Testis (tissue), 2 donors: ENCODE measurements at regions not wholly inside any gene's neighbourhood (a gene's known extent, or its start where the extent isn't known, plus 50 kb on each side); places are given as distances from the start of the nearest gene placed in this dataset.
"Not testable (repeated sequence)": the region's sequence is repeated elsewhere in the genome, so short reads cannot be mapped to it uniquely, and the experiment has no call there.

Source experiments
- DNase-seq: peaks from one replicate; pipeline ENCODE4 v3.0.0-alpha.2; 2019
- H3K27ac ChIP-seq, 2 donors: fragments of 200-600 bp; sonication (generic); one replicate each; pipeline ENCODE4 v1.5.1; 2019
- H3K27me3 ChIP-seq: fragments of 200-600 bp; sonication (generic); one replicate; pipeline ENCODE4 v1.5.1; 2019
- H3K36me3 ChIP-seq: fragments of 200-600 bp; sonication (generic); one replicate; pipeline ENCODE4 v1.5.1; 2017; ENCODE audit warnings: low read depth; ENCODE audit errors: missing control alignments
- H3K4me1 ChIP-seq: fragments of 200-600 bp; sonication (generic); one replicate; pipeline ENCODE4 v1.5.1; 2019
- H3K4me3 ChIP-seq, 2 donors: fragments of 200-600 bp; sonication (generic); one replicate each; pipeline ENCODE4 v1.5.1; 2017 to 2019
- H3K9me3 ChIP-seq: fragments of 200-600 bp; sonication (generic); one replicate; pipeline ENCODE4 v1.5.1; 2017
- CTCF ChIP-seq, 3 experiments: fragments of 450-650 bp in 2 of 3; fragments of 200-600 bp in 1 of 3; sonication (generic) in 1 of 3; IDR thresholded peaks; one replicate each; pipeline ENCODE4 v1.5.1; 2016 to 2019; ENCODE audit warnings: antibody characterized with exemption in 3 of 3, mild to moderate bottlenecking in 2 of 3, moderate library complexity in 1 of 3
- POLR2A ChIP-seq: fragments of 450-650 bp; IDR thresholded peaks from one replicate; pipeline ENCODE4 v1.6.1; 2017; ENCODE audit warnings: antibody characterized with exemption, mild to moderate bottlenecking, moderate library complexity
- WGBS, 2 donors: methylation state at CpG; one replicate each; pipeline ENCODE4 v1.1.5; 2018; 5-methylcytosine and 5-hydroxymethylcytosine counted together
- intact Hi-C: fragments of 100-400 bp; cut with DNase I; formaldehyde crosslinking; loops from one replicate; pipeline ENCODE4 v1.15.1; 2023; ENCODE audit warnings: low total_unique reads

DNA sequence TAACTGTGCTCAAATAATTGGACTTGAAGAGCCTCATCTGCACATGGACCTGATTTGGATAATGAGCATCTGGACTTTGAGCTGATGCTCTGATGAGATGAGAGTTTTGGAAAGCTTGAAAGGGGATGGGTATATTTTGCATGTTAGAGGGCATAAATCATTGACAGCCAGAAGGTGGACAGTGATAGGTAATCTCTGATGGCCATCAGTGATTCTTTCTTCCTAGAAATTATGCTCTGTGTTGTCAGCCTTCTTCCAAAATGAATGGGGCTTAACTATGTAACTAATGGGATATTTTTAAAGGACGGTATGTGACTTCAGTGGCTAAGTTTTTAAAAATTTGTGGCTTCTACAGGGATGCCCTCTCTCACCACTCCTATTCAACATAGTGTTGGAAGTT is 334.0 kb downstream of the PTTG2 start:
- Histone ChIP-seq H3K4me1 (no peaks in the 10 kb centered on the region), H3K36me3 (no peaks in the 10 kb centered on the region), H3K27ac (no peak overlapping the region), H3K9me3 (no peaks in the 10 kb centered on the region), H3K4me3 (no peak overlapping the region), H3K27me3 (no peaks in the 10 kb centered on the region)
- no peak for DNase-seq
- WGBS, 2 donors: 90 to 97% methylated on average over 1 of the region's 1 CpG
- intact Hi-C loops: no loop called here
- TF ChIP-seq CTCF (IDR thresholded peaks at IDR 0.05): no peak
- no peak for TF ChIP-seq POLR2A

GRCh38 chr4:38297061-38297460 is 336.9 kb downstream of the PTTG2 start:
- H3K9me3 ChIP-seq: no peaks in the 10 kb centered on the region
- H3K27me3 ChIP-seq: no peaks in the 10 kb centered on the region
- DNase-seq: no peak
- no peak for TF ChIP-seq CTCF (IDR thresholded peaks at IDR 0.05)
- no peak for TF ChIP-seq POLR2A
- H3K4me3 ChIP-seq: no peak overlapping the region
- 93 to 94% methylated on average over 3 of the region's 3 CpGs for WGBS, 2 donors
- no peaks in the 10 kb centered on the region for H3K4me1 ChIP-seq
- H3K27ac ChIP-seq: no peak overlapping the region
- H3K36me3 ChIP-seq: no peaks in the 10 kb centered on the region
- intact Hi-C loops: no loop called here

DNA sequence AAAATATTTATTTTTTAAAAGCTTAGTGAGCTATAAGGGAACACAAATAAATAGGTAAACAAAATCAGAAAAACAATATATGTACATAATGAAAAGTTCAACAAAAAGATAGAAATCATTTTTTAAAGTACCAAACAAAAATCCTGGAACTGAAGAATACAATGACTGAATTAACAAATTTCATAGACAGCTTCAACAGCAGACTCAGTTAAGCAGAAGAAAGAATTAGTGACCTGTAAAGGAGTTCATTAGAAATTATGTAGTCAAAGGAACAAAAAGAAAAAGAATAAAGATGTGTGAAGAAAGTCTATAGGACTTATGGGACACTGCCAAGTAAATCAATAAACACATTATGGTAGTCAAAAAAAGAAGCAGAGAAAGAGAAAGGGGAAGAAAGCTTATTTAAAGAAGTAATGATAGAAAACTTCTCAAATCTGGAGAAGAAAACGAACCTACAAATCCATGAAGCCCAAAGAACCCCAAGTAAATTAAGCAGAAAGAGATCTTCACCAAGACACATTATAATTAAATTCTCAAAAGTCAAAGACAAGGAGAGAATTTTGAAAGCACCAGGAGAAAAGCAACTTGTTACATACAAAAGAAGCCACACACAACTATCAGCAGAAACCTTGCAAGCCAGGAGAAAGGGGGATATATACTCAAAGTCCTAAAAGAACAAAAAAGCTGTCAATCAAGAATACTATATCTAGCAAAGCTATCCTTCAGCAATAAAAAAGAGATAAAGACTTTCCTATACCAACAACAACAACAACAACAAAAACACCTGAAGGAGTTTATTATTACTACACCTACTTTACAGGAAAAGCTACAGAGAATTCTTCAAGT is 338.9 kb downstream of the PTTG2 start:
- Histone ChIP-seq H3K9me3 (no peaks in the 10 kb centered on the region), H3K4me3 (no peak overlapping the region), H3K4me1 (no peaks in the 10 kb centered on the region), H3K36me3 (no peaks in the 10 kb centered on the region), H3K27me3 (no peaks in the 10 kb centered on the region), H3K27ac (no peak overlapping the region)
- WGBS, 2 donors: 75 to 81% methylated on average over 1 of the region's 1 CpG
- intact Hi-C loops: no loop called here
- DNase-seq: no peak
- no peak for TF ChIP-seq CTCF (IDR thresholded peaks at IDR 0.05)

DNA sequence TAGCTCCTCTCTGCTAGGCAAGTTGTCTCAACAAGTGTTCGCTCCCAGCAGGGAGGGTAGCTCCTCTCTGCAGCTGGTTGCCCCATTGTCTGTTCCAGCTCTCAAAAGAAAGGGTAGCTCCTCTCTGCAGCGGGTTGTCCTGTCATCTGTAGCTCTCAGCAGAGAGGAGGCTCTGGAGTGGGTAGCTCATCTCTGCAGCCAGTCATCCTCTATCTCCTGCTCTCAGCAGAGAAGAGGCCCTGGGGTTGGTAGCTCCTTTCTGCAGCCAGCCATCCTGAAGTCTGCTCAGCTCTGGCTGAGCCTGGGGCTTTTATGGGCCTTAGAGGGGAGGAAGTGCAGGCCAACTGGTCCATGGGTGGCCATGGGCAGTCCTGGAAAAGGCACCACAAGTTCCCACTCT is 342.7 kb downstream of the PTTG2 start:
- no peaks in the 10 kb centered on the region for H3K9me3 ChIP-seq
- DNase-seq: no peak
- no peak overlapping the region for H3K27ac ChIP-seq
- WGBS, 2 donors: 86 to 94% methylated on average over 2 of the region's 2 CpGs
- H3K4me1 ChIP-seq: no peaks in the 10 kb centered on the region
- no peak for TF ChIP-seq POLR2A
- no peak for TF ChIP-seq CTCF (IDR thresholded peaks at IDR 0.05)
- H3K27me3 ChIP-seq: no peaks in the 10 kb centered on the region
- intact Hi-C loops: no loop called here
- no peaks in the 10 kb centered on the region for H3K36me3 ChIP-seq
- H3K4me3 ChIP-seq: no peak overlapping the region

GRCh38 chr4:38304460-38304859 is 344.3 kb downstream of the PTTG2 start:
- H3K4me3 ChIP-seq, DNase-seq, H3K4me1 ChIP-seq, H3K9me3 ChIP-seq, H3K27ac ChIP-seq, intact Hi-C loops, H3K36me3 ChIP-seq, H3K27me3 ChIP-seq: not testable (repeated sequence)
- 97 to 98% methylated on average over 5 of the region's 5 CpGs for WGBS, 2 donors
